Mesenchymal stem cell (in vitro differentiated cells and primary cell): ENCODE measurements at regions not wholly inside any gene's neighbourhood (a gene's known extent, or its start where the extent isn't known, plus 50 kb on each side); places are given as distances from the start of the nearest gene placed in this dataset.

Experiments
- DNase-seq: peaks from one replicate; pipeline ENCODE4 v3.0.0-alpha.2; 2013
- H2AFZ ChIP-seq: one replicate; pipeline ENCODE4 v1.6.1; 2013; ENCODE audit warnings: low read depth, mild to moderate bottlenecking, control low read depth, inconsistent platforms, low read length, moderate library complexity
- H2AK5ac ChIP-seq: 2 replicates; pipeline ENCODE4 v1.6.1; 2013; ENCODE audit warnings: low read length, moderate library complexity, mild to moderate bottlenecking, inconsistent platforms; ENCODE audit not compliant: severe bottlenecking
- H2BK120ac ChIP-seq: one replicate; pipeline ENCODE4 v1.6.1; 2013; ENCODE audit warnings: low read depth, mild to moderate bottlenecking, inconsistent platforms, low read length, moderate library complexity
- H2BK12ac ChIP-seq, 2 experiments: one replicate each; pipeline ENCODE4 v1.6.1; 2013; ENCODE audit warnings: inconsistent platforms in 2 of 2, low read length in 2 of 2, mild to moderate bottlenecking in 2 of 2, moderate library complexity in 2 of 2, control low read depth in 1 of 2
- H2BK15ac ChIP-seq: one replicate; pipeline ENCODE4 v1.6.1; 2013; ENCODE audit warnings: mild to moderate bottlenecking, low read depth, inconsistent platforms; ENCODE audit not compliant: poor library complexity, severe bottlenecking
- H2BK5ac ChIP-seq: 2 replicates; pipeline ENCODE4 v1.6.1; 2013; ENCODE audit warnings: low read depth, mild to moderate bottlenecking, low read length, control low read depth, inconsistent platforms; ENCODE audit not compliant: poor library complexity, severe bottlenecking
- H3K14ac ChIP-seq, 2 experiments: one replicate each; pipeline ENCODE4 v1.6.1; 2013; ENCODE audit warnings: inconsistent platforms in 2 of 2, low read length in 2 of 2, control low read depth in 1 of 2, mild to moderate bottlenecking in 1 of 2, moderate library complexity in 1 of 2
- H3K18ac ChIP-seq, 2 experiments: one replicate each; pipeline ENCODE4 v1.6.1; 2013; ENCODE audit warnings: inconsistent platforms in 2 of 2, low read length in 2 of 2, control low read depth in 1 of 2, low read depth in 1 of 2, mild to moderate bottlenecking in 1 of 2
- H3K23ac ChIP-seq, 2 experiments: one replicate each; pipeline ENCODE4 v1.6.1; 2013; ENCODE audit warnings: inconsistent platforms in 2 of 2, low read length in 2 of 2, mild to moderate bottlenecking in 2 of 2, moderate library complexity in 2 of 2, control low read depth in 1 of 2
- H3K27ac ChIP-seq: 2 replicates; pipeline ENCODE4 v1.5.1; 2013; ENCODE audit warnings: mild to moderate bottlenecking, moderate library complexity, low read length, control low read depth, inconsistent platforms; ENCODE audit not compliant: poor library complexity, severe bottlenecking
- H3K27me3 ChIP-seq, 2 experiments: 2 replicates each; pipeline versions ENCODE4 v1.6.1 to v1.7.0; 2013; ENCODE audit warnings: low read length in 2 of 2, mild to moderate bottlenecking in 2 of 2, moderate library complexity in 2 of 2, control low read depth in 1 of 2, inconsistent platforms in 1 of 2; ENCODE audit not compliant: control insufficient read depth in 1 of 2, insufficient read depth in 1 of 2
- H3K36me3 ChIP-seq, 2 experiments: 2 replicates each; pipeline versions ENCODE4 v1.6.1 to v1.7.0; 2013; ENCODE audit warnings: low read length in 2 of 2, control low read depth in 1 of 2, inconsistent platforms in 1 of 2, low read depth in 1 of 2, mild to moderate bottlenecking in 1 of 2; ENCODE audit not compliant: insufficient read depth in 2 of 2, control insufficient read depth in 1 of 2
- H3K4ac ChIP-seq, 2 experiments: one replicate each; pipeline ENCODE4 v1.6.1; 2013; ENCODE audit warnings: inconsistent platforms in 2 of 2, low read length in 2 of 2, mild to moderate bottlenecking in 2 of 2, moderate library complexity in 2 of 2, control low read depth in 1 of 2, low read depth in 1 of 2
- H3K4me1 ChIP-seq: 2 replicates; pipeline ENCODE4 v1.6.1; 2013; ENCODE audit warnings: low read depth, low read length, control low read depth; ENCODE audit not compliant: control insufficient read depth, insufficient read depth
- H3K4me2 ChIP-seq: 2 replicates; pipeline ENCODE4 v1.6.1; 2013; ENCODE audit warnings: low read length, mild to moderate bottlenecking, inconsistent platforms; ENCODE audit not compliant: poor library complexity, severe bottlenecking
- H3K4me3 ChIP-seq, 2 experiments: 2 replicates each; pipeline versions ENCODE4 v1.5.1 to v1.7.0; 2013; ENCODE audit warnings: low read length in 2 of 2, mild to moderate bottlenecking in 2 of 2, control low read depth in 1 of 2, low read depth in 1 of 2; ENCODE audit not compliant: insufficient read depth in 1 of 2
- H3K79me1 ChIP-seq: replicated peaks from 2 replicates; pipeline ENCODE4 v1.6.1; 2013; ENCODE audit warnings: mild to moderate bottlenecking, control low read depth, low read length, inconsistent platforms; ENCODE audit not compliant: poor library complexity, severe bottlenecking
- H3K9ac ChIP-seq: 2 replicates; pipeline ENCODE4 v1.7.0; 2013; ENCODE audit warnings: mild to moderate bottlenecking, low read length, moderate library complexity
- H3K9me3 ChIP-seq: 2 replicates; pipeline ENCODE4 v1.7.0; 2013; ENCODE audit warnings: mild to moderate bottlenecking, low read length; ENCODE audit not compliant: control insufficient read depth
- H4K8ac ChIP-seq: one replicate; pipeline ENCODE4 v1.6.1; 2013; ENCODE audit warnings: inconsistent platforms, mild to moderate bottlenecking, low read length, moderate library complexity
- H4K91ac ChIP-seq: one replicate; pipeline ENCODE4 v1.6.1; 2013; ENCODE audit warnings: mild to moderate bottlenecking, low read length, inconsistent platforms
- WGBS: methylation state at CpG from one replicate; pipeline ENCODE4 v1.1.7; 2013; ENCODE audit warnings: mixed read lengths; 5-methylcytosine and 5-hydroxymethylcytosine counted together

DNA sequence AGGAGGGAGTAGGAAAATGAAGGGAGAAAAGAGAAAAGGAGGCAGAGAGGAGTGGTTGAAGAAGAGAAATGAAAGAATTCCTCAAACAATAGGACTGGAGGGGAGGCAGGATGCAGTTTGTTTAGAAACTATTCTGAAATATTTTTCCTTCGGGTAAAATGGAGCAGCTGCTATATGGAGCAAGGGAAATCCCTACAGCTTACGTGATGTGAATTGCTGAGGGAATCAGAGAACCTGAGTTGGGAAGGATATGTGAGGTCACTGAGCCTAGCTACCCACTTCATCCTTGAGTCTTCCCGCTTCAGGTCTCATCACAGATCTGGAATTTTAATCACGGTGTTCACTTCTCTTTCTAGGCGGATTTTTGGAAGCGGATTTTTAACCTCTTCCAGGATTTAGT, 204.3 kb downstream of the ERCC6L2 start:
- Histone ChIP-seq H4K91ac (no peak overlapping the region), H3K14ac (no peak overlapping the region)

DNA sequence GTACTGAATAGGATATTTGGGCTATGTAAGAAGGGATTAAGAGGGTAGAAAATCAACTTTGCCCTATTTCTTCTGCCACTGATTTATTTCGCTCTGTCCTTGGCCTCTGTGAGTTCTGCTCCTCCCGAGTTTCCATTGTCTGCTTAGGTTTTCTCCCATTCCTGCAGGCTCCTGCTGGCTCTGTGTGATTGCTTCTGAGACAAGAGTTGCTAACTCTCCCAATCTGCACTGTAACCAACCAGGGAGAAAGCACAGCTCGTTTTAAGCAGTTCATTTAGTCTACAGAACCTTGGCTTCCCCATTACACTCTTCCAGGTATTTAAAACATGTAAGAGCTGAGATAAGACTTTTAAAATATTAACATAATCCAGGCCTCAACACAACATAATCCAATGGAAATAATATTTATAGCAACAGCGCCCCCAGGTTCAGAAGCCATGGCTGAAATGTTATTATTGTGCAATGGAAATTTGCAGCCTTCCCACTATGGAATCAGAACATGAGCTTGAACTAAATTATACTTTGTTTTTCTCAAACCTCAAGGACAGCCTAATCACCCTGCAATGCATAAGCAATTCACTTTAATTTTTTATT, 203.5 kb downstream of the ERCC6L2 start:
- H3K27ac ChIP-seq: no peak overlapping the region
- H3K9me3 ChIP-seq: no peaks in the 10 kb centered on the region
- no peak overlapping the region for H2AFZ ChIP-seq
- no peak overlapping the region for H3K4ac ChIP-seq
- no peak overlapping the region for H2BK15ac ChIP-seq
- no peak overlapping the region for H2AK5ac ChIP-seq
- H2BK120ac ChIP-seq: no peak overlapping the region
- no peak overlapping the region for H3K23ac ChIP-seq
- DNase-seq: no peak
- H3K4me3 ChIP-seq: no peak overlapping the region
- no peak overlapping the region for H3K18ac ChIP-seq
- peaks cover 2 to 33% of the 10 kb centered on the region in 2 experiments for H3K27me3 ChIP-seq
- no peak overlapping the region for H2BK5ac ChIP-seq
- 90% methylated on average over 3 of the region's 4 CpGs for WGBS
- H3K4me2 ChIP-seq: no peak overlapping the region
- H4K91ac ChIP-seq: no peak overlapping the region
- no peaks in the 10 kb centered on the region for H3K79me1 ChIP-seq
- H3K4me1 ChIP-seq: no peaks in the 10 kb centered on the region
- H4K8ac ChIP-seq: no peak overlapping the region
- no peak overlapping the region for H3K14ac ChIP-seq
- no peaks in the 10 kb centered on the region for H3K36me3 ChIP-seq
- H2BK12ac ChIP-seq: no peak overlapping the region
- no peak overlapping the region for H3K9ac ChIP-seq

More for the DNA sequence above, 204.3 kb downstream of the ERCC6L2 start:
- Histone ChIP-seq H3K23ac (no peak overlapping the region), H3K27ac (no peak overlapping the region), H3K4me2 (no peak overlapping the region), H2BK120ac (no peak overlapping the region), H3K4me3 (no peak overlapping the region), H2BK5ac (no peak overlapping the region), H2AK5ac (no peak overlapping the region), H3K79me1 (no peaks in the 10 kb centered on the region), H4K8ac (no peak overlapping the region), H3K9me3 (no peaks in the 10 kb centered on the region), H2AFZ (no peak overlapping the region), H3K4ac (no peak overlapping the region), H3K9ac (no peak overlapping the region), H3K36me3 (no peaks in the 10 kb centered on the region), H2BK12ac (no peak overlapping the region), H3K4me1 (no peaks in the 10 kb centered on the region), H2BK15ac (no peak overlapping the region), H3K27me3 (peaks cover 0 to 35% of the 10 kb centered on the region in 2 experiments), H3K18ac (no peak overlapping the region)
- 87% methylated on average over 6 of the region's 6 CpGs for WGBS
- no peak for DNase-seq

DNA sequence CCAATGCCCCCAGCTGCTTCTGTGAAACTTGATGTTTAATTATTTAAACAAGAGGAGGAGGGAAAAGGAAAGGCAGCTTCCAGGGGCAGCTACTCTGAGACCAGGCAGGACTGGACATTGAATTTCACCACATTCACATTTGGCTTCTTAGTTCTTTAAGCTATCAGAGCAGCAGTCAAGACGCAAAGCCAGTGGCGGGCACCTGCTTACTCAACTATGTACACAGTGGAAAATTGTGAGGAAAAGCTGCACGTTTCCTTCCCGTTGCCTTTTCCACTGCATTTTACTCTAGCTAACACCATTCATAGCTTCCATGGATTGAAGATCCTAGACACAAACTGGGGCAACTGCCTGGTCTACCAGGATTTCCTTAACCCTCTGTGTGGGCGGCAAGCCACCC, 200.3 kb downstream of the ERCC6L2 start:
- peaks cover 8 to 16% of the 10 kb centered on the region in 2 experiments for H3K27me3 ChIP-seq
- DNase-seq: no peak
- no peaks in the 10 kb centered on the region for H3K4me1 ChIP-seq
- H3K4me2 ChIP-seq: no peak overlapping the region
- no peak overlapping the region for H2BK120ac ChIP-seq
- H3K4me3 ChIP-seq: no peak overlapping the region
- no peak overlapping the region for H3K14ac ChIP-seq
- no peak overlapping the region for H3K4ac ChIP-seq
- no peak overlapping the region for H2BK5ac ChIP-seq
- H3K18ac ChIP-seq: no peak overlapping the region
- H3K36me3 ChIP-seq: no peaks in the 10 kb centered on the region
- 98% methylated on average over 4 of the region's 5 CpGs for WGBS
- no peaks in the 10 kb centered on the region for H3K9me3 ChIP-seq
- H3K27ac ChIP-seq: no peak overlapping the region
- no peak overlapping the region for H2AFZ ChIP-seq
- no peak overlapping the region for H2BK12ac ChIP-seq
- H2BK15ac ChIP-seq: no peak overlapping the region
- no peak overlapping the region for H3K23ac ChIP-seq
- no peak overlapping the region for H4K8ac ChIP-seq
- no peak overlapping the region for H4K91ac ChIP-seq
- H3K79me1 ChIP-seq: no peaks in the 10 kb centered on the region
- no peak overlapping the region for H3K9ac ChIP-seq
- H2AK5ac ChIP-seq: no peak overlapping the region

DNA sequence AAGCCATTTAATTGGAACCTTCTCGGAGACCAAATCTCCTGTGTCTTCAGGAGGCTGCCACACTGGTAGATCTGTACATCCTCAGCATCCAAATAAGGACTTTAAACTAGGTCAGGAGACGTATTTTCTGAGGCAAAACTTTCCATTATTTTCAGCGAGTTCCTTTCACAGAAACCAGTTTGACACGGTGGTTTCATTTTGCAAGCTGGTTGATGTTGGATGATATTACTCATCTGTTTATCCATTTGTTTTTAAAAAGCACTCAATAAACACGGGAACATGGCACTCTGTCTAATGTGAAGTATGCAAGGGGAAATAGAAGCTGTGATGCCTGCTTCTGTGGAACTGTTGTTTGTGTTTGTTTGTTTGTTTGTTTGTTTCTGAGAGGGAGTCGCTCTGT, 199.6 kb downstream of the ERCC6L2 start:
- H3K27me3 ChIP-seq: peaks cover 8 to 10% of the 10 kb centered on the region in 2 experiments
- no peak overlapping the region for H3K4me2 ChIP-seq
- H4K8ac ChIP-seq: no peak overlapping the region
- H3K9ac ChIP-seq: no peak overlapping the region
- no peak overlapping the region for H4K91ac ChIP-seq
- H2BK120ac ChIP-seq: no peak overlapping the region
- no peak overlapping the region for H2BK15ac ChIP-seq
- H3K79me1 ChIP-seq: no peaks in the 10 kb centered on the region
- no peak overlapping the region for H2BK12ac ChIP-seq
- H3K4me1 ChIP-seq: no peaks in the 10 kb centered on the region
- no peaks in the 10 kb centered on the region for H3K9me3 ChIP-seq
- no peak overlapping the region for H2AFZ ChIP-seq
- H3K4ac ChIP-seq: no peak overlapping the region
- WGBS: 82% methylated on average over 5 of the region's 6 CpGs
- no peak overlapping the region for H3K27ac ChIP-seq
- no peaks in the 10 kb centered on the region for H3K36me3 ChIP-seq
- H3K14ac ChIP-seq: no peak overlapping the region
- DNase-seq: peak; percentile 54
- H2AK5ac ChIP-seq: no peak overlapping the region
- H3K23ac ChIP-seq: no peak overlapping the region
- no peak overlapping the region for H3K18ac ChIP-seq
- H3K4me3 ChIP-seq: no peak overlapping the region
- H2BK5ac ChIP-seq: no peak overlapping the region
